Right forelimb (tissue), 1 donor: ENCODE measurements at regions not wholly inside any gene's neighbourhood (a gene's known extent, or its start where the extent isn't known, plus 50 kb on each side); places are given as distances from the start of the nearest gene placed in this dataset.

Experiments
- DNase-seq: peaks from one replicate; pipeline ENCODE4 v3.0.0-alpha.2; 2018

DNA sequence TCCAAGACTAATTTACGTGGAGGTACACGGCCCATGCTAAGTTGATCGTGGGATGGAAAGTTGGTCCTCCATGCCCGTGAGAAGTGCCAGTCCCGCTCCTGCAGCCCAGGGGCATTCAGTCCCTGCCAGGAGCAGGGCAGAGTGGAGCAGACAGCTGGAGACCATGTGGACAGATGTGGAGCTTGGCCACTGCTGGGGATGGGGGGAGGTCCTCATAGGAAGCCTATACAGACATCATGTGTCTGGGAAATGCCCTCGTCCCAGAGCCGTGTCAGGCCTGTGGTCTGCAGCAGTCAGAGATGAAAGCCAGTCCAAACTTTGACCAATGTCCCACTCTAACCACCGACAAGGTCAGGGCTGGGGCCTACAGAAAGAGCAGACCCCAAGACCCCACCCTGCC lies 118.4 kb downstream of the CPZ start:
- DNase-seq = peak; percentile 27

DNA sequence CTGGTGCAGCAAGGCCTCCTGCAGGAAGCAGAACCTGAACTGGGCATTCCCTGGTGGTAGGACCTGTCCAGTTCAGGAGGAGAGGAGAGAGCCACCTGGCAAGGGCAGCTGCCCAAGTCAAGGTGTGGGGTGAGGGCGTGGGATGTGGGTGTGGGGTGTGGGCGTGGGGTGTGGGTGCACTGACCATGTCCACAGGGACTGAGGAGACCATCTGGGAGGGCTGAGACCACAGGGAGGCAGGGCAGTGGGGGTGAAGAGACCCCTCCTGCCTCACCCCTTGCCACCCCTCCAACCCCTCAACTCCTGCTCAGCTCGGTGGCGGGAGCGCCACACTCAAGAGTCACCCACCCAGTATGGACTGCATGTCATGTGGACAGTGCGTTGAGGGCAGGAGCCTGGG lies 117.9 kb downstream of the CPZ start:
- DNase-seq = peak; percentile 25

- peak; percentile 25 for DNase-seq
Observed at GRCh38 chr4:8709729-8710360, 117.3 kb downstream of the CPZ start.

- peak; percentile 13 for DNase-seq
Observed at GRCh38 chr4:8709050-8709728, 116.6 kb downstream of the CPZ start.

DNA sequence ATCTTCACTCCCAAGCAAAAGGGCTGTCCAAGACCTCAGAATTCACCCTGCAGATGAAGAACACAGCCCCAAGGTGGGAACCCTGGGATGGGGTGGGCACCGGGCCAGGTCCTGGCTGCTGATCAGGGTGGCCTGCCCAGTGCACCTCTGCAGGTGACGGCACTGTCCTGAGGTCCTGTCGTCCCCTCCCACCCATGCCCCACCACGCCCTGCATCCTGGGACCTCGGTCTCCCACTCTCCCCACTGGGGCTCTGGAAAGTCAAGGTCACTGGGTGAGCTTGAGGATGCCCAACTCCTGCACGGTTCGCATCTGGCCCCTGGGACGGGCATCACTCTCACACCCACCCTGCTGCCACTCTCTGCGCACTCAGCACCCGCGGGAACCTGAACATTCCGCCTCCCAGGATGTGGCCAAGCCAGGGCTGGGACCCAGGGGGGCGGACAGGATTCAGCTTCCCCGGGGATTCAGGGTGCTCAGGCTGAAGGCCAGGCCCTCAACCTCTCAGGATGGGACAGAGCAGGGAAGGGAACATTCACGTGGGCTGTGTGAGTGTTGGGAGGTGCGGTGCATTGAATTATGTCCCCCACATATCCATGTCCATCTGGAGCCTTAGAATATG lies 115.9 kb downstream of the CPZ start:
- peak; percentile 16 for DNase-seq

- peak; percentile 33 for DNase-seq
Observed at GRCh38 chr4:8707045-8707781, 114.6 kb downstream of the CPZ start.

- peak; percentile 29 for DNase-seq
Observed at GRCh38 chr4:8706216-8707044, 113.9 kb downstream of the CPZ start.

GRCh38 chr4:8705161-8706145 lies 112.9 kb downstream of the CPZ start:
- peak; percentile 21 for DNase-seq

GRCh38 chr4:8704632-8705031 lies 112.1 kb downstream of the CPZ start:
- no peak for DNase-seq

DNA sequence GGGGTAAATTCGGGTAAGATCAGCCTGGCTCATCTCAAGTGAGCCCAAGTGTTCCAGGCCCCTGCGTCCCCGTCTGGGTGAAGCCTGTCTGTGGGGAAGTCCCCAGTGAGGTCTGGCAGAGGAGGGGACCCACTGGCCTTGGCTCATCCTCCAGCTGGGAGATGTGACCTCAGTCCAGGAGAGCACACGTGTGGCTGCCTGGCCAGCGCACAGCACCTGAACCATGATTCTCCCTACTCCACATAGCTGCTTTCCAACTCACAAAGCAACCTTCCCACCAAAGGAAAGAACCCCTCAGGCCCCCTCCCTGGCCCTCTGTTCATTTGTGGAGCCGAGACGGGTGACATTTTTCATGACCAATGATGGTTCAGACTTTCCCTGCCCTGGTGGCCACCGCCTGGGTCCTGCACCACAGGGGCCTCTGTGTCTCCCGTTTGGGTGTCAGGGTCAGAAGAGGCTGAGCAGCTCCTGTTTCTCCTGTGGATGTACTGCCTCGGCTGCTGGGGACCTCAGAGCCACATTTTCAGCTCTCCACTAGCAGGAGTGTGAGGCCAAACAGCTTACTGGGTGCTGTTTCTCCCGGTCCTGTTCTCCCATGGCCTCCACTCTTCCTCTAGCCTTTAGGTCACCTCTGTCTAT lies 111.4 kb downstream of the CPZ start:
- DNase-seq = peak; percentile 23

GRCh38 chr4:8703401-8703696 lies 110.8 kb downstream of the CPZ start:
- DNase-seq = peak; percentile 6

- DNase-seq = peak; percentile 44
Observed at GRCh38 chr4:8702516-8703400, 110.2 kb downstream of the CPZ start.

DNA sequence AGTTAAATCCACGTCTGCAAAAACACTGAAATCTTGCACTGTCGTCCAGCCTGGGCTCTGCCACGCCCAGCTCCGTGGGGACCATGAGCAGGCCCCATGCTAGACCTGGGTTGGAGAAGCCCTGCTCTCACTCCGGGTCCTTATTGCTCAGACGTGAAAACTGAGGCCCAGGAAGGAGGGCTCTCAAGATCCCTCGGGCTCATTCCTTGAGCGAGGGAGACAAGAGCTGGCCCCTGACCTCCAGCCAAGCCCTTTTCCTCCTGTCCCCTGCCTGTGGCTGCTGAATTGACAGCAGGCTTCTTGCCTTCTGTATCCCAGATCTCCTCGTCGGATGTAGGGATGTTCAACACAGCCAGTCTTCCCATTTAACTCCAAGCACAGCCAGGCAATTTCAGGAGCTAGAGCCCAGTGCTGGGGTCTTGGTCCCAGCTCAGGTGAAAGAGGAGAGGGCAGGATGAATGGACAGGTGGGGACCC lies 109.5 kb downstream of the CPZ start:
- DNase-seq = no peak

DNA sequence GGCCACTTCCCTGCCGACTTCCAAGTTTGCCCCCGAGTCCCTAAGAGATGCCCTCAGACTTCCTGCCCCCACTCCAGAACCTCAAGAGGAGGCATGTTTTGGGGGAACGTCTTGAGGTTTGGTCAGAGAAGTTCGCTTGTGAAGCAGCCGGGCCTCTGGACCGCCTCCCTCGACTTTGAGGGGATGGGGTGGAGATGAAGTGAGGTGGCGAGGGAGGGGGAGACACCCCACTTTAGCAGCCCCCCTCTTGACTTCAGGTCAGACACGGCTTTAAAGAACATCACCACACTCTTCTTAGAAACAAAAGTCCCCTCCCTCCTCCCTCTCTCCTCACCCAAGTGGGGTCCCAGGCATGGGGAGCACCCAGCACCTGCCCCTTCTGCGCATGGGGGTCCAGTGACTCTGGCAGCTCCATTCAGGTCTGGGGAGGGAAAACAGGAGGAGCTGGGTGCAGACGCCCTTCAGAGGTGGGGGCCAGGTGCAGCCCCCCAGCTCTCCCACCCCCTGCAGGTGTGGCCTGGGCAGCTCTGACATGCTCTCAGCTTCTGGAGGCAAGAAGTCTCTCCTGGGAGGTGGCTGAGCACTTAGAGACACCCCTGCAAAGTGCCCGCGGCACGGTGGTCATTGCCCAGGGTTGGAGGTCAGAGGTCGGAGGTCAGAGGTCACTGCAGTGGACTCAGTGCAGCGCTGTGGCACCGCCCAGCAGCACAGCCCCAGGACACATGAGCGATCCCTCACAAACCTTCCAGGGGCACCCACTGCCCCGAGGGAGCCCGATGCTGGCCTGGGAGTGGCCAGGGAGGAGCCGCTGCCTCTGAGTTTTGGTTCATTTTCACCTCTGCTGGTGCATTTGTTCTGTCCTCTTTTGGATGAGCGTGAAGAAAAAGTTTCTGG lies 108.8 kb downstream of the CPZ start:
- DNase-seq = peak; percentile 35

- DNase-seq = peak; percentile 30
Observed at GRCh38 chr4:8700531-8700930, 108.0 kb downstream of the CPZ start.

GRCh38 chr4:8699479-8700145 lies 107.0 kb downstream of the CPZ start:
- peak; percentile 35 for DNase-seq

- peak; percentile 32 for DNase-seq
Observed at GRCh38 chr4:8699063-8699385, 106.5 kb downstream of the CPZ start.

- DNase-seq = peak; percentile 30
Observed at GRCh38 chr4:8698341-8699062, 105.9 kb downstream of the CPZ start.
